Osteocyte (in vitro differentiated cells): ENCODE measurements at regions not wholly inside any gene's neighbourhood (a gene's known extent, or its start where the extent isn't known, plus 50 kb on each side); places are given as distances from the start of the nearest gene placed in this dataset.

Experiments used
- DNase-seq: peaks from one replicate; pipeline ENCODE4 v3.0.0; 2021; ENCODE audit warnings: mixed read lengths; ENCODE audit not compliant: unreplicated experiment; ENCODE audit errors: extremely low spot score
- H3K27ac Mint-ChIP-seq: one replicate; pipeline ENCODE4 v1.8.0; 2021; ENCODE audit warnings: mild to moderate bottlenecking, mixed read lengths; ENCODE audit not compliant: unreplicated experiment
- H3K27me3 Mint-ChIP-seq: one replicate; pipeline ENCODE4 v1.8.0; 2021; ENCODE audit warnings: mixed read lengths; ENCODE audit not compliant: unreplicated experiment
- H3K36me3 Mint-ChIP-seq: one replicate; pipeline ENCODE4 v1.8.0; 2021; ENCODE audit warnings: mixed read lengths; ENCODE audit not compliant: unreplicated experiment
- H3K4me1 Mint-ChIP-seq: one replicate; pipeline ENCODE4 v1.8.0; 2021; ENCODE audit warnings: mixed read lengths; ENCODE audit not compliant: unreplicated experiment
- H3K4me3 Mint-ChIP-seq: one replicate; pipeline ENCODE4 v1.8.0; 2021; ENCODE audit warnings: mild to moderate bottlenecking, moderate library complexity, mixed read lengths; ENCODE audit not compliant: unreplicated experiment
- H3K9me3 Mint-ChIP-seq: one replicate; pipeline ENCODE4 v1.8.0; 2021; ENCODE audit warnings: mixed read lengths; ENCODE audit not compliant: unreplicated experiment
- TF ChIP-seq, protein P1 (sequence below): fragments of 200-600 bp; sonication (generic); IDR thresholded peaks from 2 replicates; pipeline ENCODE4 v1.5.0; 2021; ENCODE audit warnings: antibody characterized with exemption, mild to moderate bottlenecking, moderate library complexity

DNA sequence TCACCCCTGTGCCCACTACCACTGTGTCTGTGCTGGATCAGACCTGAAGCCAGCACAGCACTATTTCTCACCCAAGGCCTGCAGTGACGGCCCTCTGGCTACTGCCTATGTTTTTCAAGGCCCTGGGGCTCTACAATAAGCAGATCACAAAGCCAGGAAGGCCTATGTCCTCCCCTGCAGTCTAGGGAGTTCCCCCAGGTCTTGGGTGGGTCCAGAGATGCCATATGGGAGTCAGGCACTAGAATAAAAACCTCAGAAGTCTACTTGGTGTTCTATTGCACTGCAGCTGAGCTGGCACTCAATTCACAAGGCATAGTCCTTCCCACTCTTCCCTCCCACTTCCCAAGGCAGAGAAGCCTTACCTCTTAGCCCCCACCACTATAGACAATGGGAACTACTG, 107.1 kb downstream of the FBXO4 start:
- TF ChIP-seq, protein P1, sequence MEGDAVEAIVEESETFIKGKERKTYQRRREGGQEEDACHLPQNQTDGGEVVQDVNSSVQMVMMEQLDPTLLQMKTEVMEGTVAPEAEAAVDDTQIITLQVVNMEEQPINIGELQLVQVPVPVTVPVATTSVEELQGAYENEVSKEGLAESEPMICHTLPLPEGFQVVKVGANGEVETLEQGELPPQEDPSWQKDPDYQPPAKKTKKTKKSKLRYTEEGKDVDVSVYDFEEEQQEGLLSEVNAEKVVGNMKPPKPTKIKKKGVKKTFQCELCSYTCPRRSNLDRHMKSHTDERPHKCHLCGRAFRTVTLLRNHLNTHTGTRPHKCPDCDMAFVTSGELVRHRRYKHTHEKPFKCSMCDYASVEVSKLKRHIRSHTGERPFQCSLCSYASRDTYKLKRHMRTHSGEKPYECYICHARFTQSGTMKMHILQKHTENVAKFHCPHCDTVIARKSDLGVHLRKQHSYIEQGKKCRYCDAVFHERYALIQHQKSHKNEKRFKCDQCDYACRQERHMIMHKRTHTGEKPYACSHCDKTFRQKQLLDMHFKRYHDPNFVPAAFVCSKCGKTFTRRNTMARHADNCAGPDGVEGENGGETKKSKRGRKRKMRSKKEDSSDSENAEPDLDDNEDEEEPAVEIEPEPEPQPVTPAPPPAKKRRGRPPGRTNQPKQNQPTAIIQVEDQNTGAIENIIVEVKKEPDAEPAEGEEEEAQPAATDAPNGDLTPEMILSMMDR, result no peak
- H3K36me3 Mint-ChIP-seq, result no peaks in the 10 kb centered on the region
- H3K27ac Mint-ChIP-seq, result no peak overlapping the region
- peaks cover 2% of the 10 kb centered on the region for H3K27me3 Mint-ChIP-seq
- no peaks in the 10 kb centered on the region for H3K4me1 Mint-ChIP-seq
- no peak for DNase-seq
- H3K9me3 Mint-ChIP-seq, result peaks cover 4% of the 10 kb centered on the region
- H3K4me3 Mint-ChIP-seq, result no peak overlapping the region

DNA sequence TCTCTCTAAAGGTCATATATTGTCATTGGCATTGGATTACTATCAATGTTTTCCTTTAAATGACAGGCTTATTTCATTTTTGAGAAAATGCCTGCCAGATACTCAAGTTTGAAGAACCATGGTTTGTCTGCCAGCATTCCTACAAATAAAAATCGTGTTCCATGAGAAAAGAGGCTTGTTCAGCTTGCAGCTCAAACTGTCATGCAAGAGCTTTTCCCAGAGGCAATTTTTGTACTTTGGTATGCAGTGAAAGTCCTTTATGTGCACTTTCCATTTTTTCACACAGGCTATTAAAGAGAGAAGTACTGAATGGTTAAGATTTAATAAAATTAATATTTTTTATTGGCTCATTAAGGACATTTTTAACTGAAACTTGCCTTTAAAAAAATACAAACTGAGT, 110.4 kb downstream of the FBXO4 start:
- TF ChIP-seq, protein P1, result no peak
- Mint-ChIP-seq H3K4me3 (no peak overlapping the region), H3K27ac (no peak overlapping the region), H3K9me3 (peaks cover 4% of the 10 kb centered on the region), H3K27me3 (no peaks in the 10 kb centered on the region), H3K36me3 (no peaks in the 10 kb centered on the region), H3K4me1 (no peaks in the 10 kb centered on the region)
- no peak for DNase-seq

DNA sequence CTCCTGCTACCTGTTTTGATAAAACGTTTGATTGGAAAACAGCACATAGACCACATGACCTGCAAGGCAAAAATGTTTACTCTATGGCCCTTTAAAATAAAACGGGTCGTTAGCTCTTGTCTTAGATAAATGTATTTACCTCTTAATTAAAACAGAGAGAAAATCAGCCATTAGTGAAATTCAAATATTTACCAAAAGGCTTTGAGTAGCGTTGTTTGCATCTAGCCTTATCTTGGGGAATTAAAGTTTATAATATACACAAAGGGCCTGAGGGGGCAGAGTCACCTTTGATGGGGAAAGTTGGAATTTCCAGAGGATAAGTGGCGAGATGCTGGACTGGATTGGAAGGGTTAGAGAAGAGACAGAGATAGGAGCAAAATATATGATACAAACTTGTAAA, 111.3 kb downstream of the FBXO4 start:
- peaks cover 3% of the 10 kb centered on the region for H3K27me3 Mint-ChIP-seq
- H3K36me3 Mint-ChIP-seq, result no peaks in the 10 kb centered on the region
- H3K4me1 Mint-ChIP-seq, result no peaks in the 10 kb centered on the region
- no peak overlapping the region for H3K27ac Mint-ChIP-seq
- TF ChIP-seq, protein P1, result no peak
- H3K9me3 Mint-ChIP-seq, result peaks cover 4% of the 10 kb centered on the region
- DNase-seq, result no peak
- H3K4me3 Mint-ChIP-seq, result no peak overlapping the region

DNA sequence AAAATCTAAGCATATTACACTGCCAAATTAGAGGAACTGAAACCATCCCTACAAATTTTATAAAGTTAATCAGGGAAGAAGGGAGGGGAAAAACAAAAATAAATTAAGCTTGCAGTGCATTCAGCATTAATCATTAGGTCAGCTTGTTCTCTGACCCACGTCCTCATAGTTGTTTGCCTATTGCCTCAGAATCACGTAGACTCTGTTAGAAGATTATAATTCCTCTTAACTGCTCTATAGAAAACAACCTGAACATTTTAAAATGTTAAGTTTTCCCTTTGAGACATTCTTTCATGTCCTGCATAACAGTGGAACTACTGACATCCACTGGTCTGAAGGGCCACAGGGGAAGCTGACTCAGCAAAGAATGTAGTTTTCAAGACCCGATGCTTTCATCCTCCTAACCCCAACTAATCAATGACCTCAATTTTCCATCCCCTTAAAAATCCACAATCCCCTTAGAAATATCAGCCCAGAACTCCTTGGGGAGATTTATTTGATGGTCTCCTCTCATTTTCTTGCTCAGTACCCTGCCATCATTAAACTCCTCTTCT, 112.4 kb downstream of the FBXO4 start:
- Mint-ChIP-seq H3K9me3 (peaks cover 4% of the 10 kb centered on the region), H3K27ac (no peak overlapping the region), H3K4me1 (no peaks in the 10 kb centered on the region), H3K27me3 (peaks cover 3% of the 10 kb centered on the region), H3K4me3 (no peak overlapping the region), H3K36me3 (no peaks in the 10 kb centered on the region)
- no peak for DNase-seq
- TF ChIP-seq, protein P1, result no peak

DNA sequence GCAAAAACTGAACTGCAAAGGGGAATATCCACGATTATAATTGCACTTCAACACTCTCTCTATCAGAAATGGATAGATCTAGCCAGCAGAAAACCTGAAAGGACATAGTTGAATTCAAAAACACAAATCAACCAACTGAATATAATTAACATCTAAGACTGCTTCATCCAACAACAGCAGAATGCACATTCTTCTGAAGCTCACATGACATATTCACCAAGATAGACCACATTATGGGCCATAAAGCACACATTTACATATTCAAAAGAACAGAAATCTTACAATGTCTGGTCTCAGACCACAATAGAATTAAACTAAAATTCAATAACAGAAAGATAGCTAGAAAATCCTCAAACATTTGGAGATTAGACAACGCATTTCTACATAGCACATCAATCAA, 118.3 kb downstream of the FBXO4 start:
- Mint-ChIP-seq H3K4me1 (no peaks in the 10 kb centered on the region), H3K27ac (no peak overlapping the region), H3K36me3 (no peaks in the 10 kb centered on the region), H3K9me3 (no peaks in the 10 kb centered on the region), H3K4me3 (no peak overlapping the region), H3K27me3 (peaks cover 7% of the 10 kb centered on the region)
- no peak for DNase-seq
- TF ChIP-seq, protein P1, result no peak
